IPS-15b (cell line): ENCODE measurements at regions not wholly inside any gene's neighbourhood (a gene's known extent, or its start where the extent isn't known, plus 50 kb on each side); places are given as distances from the start of the nearest gene placed in this dataset.

Source experiments
- H3K27me3 ChIP-seq: one replicate; pipeline ENCODE4 v1.6.1; 2013; ENCODE audit warnings: low read length; ENCODE audit not compliant: control insufficient read depth, insufficient read depth
- H3K36me3 ChIP-seq: one replicate; pipeline ENCODE4 v1.6.1; 2013; ENCODE audit warnings: low read length; ENCODE audit not compliant: control insufficient read depth, insufficient read depth
- H3K4me1 ChIP-seq: one replicate; pipeline ENCODE4 v1.6.1; 2013; ENCODE audit warnings: mild to moderate bottlenecking, low read length; ENCODE audit not compliant: control insufficient read depth, insufficient read depth
- H3K4me3 ChIP-seq: one replicate; pipeline ENCODE4 v1.5.1; 2013; ENCODE audit warnings: low read depth, low read length
- H3K9ac ChIP-seq: one replicate; pipeline ENCODE4 v1.6.1; 2013; ENCODE audit warnings: low read depth, mild to moderate bottlenecking, low read length
- H3K9me3 ChIP-seq: one replicate; pipeline ENCODE4 v1.6.1; 2013; ENCODE audit warnings: mild to moderate bottlenecking, low read length; ENCODE audit not compliant: control insufficient read depth, insufficient read depth

- Histone ChIP-seq H3K4me1 (no peaks in the 10 kb centered on the region), H3K4me3 (no peak overlapping the region), H3K9ac (no peak overlapping the region), H3K9me3 (no peaks in the 10 kb centered on the region), H3K36me3 (no peaks in the 10 kb centered on the region), H3K27me3 (no peaks in the 10 kb centered on the region)
These were observed 965.9 kb upstream of the EEF2KMT start for GRCh38 chr16:6063526-6063925.

DNA sequence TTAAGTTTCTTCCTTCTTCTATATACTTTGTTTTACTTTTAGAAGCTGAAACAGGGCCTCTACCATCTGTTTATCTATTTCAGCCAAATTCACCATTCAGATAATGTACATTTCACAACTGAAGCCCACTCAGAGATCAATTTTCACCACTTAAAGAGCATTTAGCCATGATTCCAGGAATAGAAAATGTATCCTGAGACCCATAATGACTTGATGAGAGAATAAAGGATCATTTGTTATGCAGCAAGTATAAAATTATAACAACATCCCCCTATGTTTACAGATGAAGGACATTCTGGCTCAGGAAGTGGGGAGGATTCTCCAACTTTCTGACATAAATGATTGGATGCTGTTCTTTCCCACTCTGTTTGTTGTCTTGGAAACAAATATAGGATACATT, 962.1 kb upstream of the EEF2KMT start:
- Histone ChIP-seq H3K9me3 (no peaks in the 10 kb centered on the region), H3K36me3 (no peaks in the 10 kb centered on the region), H3K4me3 (no peak overlapping the region), H3K4me1 (no peaks in the 10 kb centered on the region), H3K27me3 (no peaks in the 10 kb centered on the region), H3K9ac (no peak overlapping the region)

DNA sequence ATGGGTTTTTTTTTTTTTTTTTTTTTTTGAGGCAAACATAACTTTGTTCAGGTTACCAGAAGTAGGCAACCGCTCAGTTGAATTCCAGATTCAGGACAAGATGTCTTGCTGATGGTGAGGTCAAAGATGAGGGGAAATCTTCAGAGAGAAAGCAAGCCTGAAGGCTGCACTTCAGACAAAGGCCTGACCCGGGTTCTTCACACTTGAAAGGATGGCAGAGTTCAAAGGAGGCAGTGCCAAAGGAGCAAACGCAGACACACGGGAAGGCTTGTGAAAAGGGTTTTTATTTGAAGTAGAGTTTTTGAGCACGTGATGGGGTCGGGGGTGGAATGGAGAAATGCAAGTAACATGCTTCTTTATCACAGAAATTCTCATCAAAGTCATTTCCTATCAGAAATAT, 960.2 kb upstream of the EEF2KMT start:
- Histone ChIP-seq H3K9me3 (no peaks in the 10 kb centered on the region), H3K9ac (no peak overlapping the region), H3K36me3 (no peaks in the 10 kb centered on the region), H3K4me1 (no peaks in the 10 kb centered on the region), H3K27me3 (no peaks in the 10 kb centered on the region), H3K4me3 (no peak overlapping the region)

GRCh38 chr16:6048017-6048416, 950.4 kb upstream of the EEF2KMT start:
- Histone ChIP-seq H3K9me3 (no peaks in the 10 kb centered on the region), H3K9ac (no peak overlapping the region), H3K4me1 (peaks cover 12% of the 10 kb centered on the region), H3K36me3 (no peaks in the 10 kb centered on the region), H3K4me3 (no peak overlapping the region), H3K27me3 (no peaks in the 10 kb centered on the region)

GRCh38 chr16:6047325-6047724, 949.7 kb upstream of the EEF2KMT start:
- Histone ChIP-seq H3K4me3 (no peak overlapping the region), H3K27me3 (no peaks in the 10 kb centered on the region), H3K36me3 (no peaks in the 10 kb centered on the region), H3K4me1 (peaks cover 12% of the 10 kb centered on the region), H3K9me3 (no peaks in the 10 kb centered on the region), H3K9ac (no peak overlapping the region)

- Histone ChIP-seq H3K9ac (no peak overlapping the region), H3K36me3 (no peaks in the 10 kb centered on the region), H3K9me3 (peaks cover 4% of the 10 kb centered on the region), H3K4me1 (peaks cover 10% of the 10 kb centered on the region), H3K4me3 (no peak overlapping the region), H3K27me3 (no peaks in the 10 kb centered on the region)
These were observed 941.5 kb upstream of the EEF2KMT start for GRCh38 chr16:6038941-6039645.

- H3K27me3 ChIP-seq: no peaks in the 10 kb centered on the region
- H3K4me3 ChIP-seq: no peak overlapping the region
- no peak overlapping the region for H3K9ac ChIP-seq
- H3K4me1 ChIP-seq: no peaks in the 10 kb centered on the region
- no peaks in the 10 kb centered on the region for H3K9me3 ChIP-seq
- H3K36me3 ChIP-seq: no peaks in the 10 kb centered on the region
These were observed 937.6 kb upstream of the EEF2KMT start for GRCh38 chr16:6035161-6035560.

- no peaks in the 10 kb centered on the region for H3K9me3 ChIP-seq
- H3K4me1 ChIP-seq: no peaks in the 10 kb centered on the region
- no peak overlapping the region for H3K9ac ChIP-seq
- no peaks in the 10 kb centered on the region for H3K27me3 ChIP-seq
- H3K36me3 ChIP-seq: no peaks in the 10 kb centered on the region
- H3K4me3 ChIP-seq: no peak overlapping the region
These were observed 936.9 kb upstream of the EEF2KMT start for GRCh38 chr16:6034511-6034910.

- no peak overlapping the region for H3K9ac ChIP-seq
- no peak overlapping the region for H3K4me3 ChIP-seq
- no peaks in the 10 kb centered on the region for H3K36me3 ChIP-seq
- H3K27me3 ChIP-seq: no peaks in the 10 kb centered on the region
- H3K4me1 ChIP-seq: no peaks in the 10 kb centered on the region
- no peaks in the 10 kb centered on the region for H3K9me3 ChIP-seq
These were observed 934.8 kb upstream of the EEF2KMT start for GRCh38 chr16:6032438-6032837.

- Histone ChIP-seq H3K9me3 (no peaks in the 10 kb centered on the region), H3K4me1 (no peaks in the 10 kb centered on the region), H3K36me3 (no peaks in the 10 kb centered on the region), H3K9ac (no peak overlapping the region), H3K4me3 (no peak overlapping the region), H3K27me3 (no peaks in the 10 kb centered on the region)
These were observed 934.0 kb upstream of the EEF2KMT start for GRCh38 chr16:6031567-6031966.

- H3K9me3 ChIP-seq: no peaks in the 10 kb centered on the region
- no peaks in the 10 kb centered on the region for H3K4me1 ChIP-seq
- no peaks in the 10 kb centered on the region for H3K27me3 ChIP-seq
- H3K9ac ChIP-seq: no peak overlapping the region
- no peaks in the 10 kb centered on the region for H3K36me3 ChIP-seq
- H3K4me3 ChIP-seq: no peak overlapping the region
These were observed 933.5 kb upstream of the EEF2KMT start for GRCh38 chr16:6031102-6031501.

- Histone ChIP-seq H3K4me1 (no peaks in the 10 kb centered on the region), H3K27me3 (no peaks in the 10 kb centered on the region), H3K36me3 (no peaks in the 10 kb centered on the region), H3K9ac (no peak overlapping the region), H3K4me3 (no peak overlapping the region), H3K9me3 (no peaks in the 10 kb centered on the region)
These were observed 930.1 kb upstream of the EEF2KMT start for GRCh38 chr16:6027733-6028132.
